ENCODE measurements at regions not wholly inside any gene's neighbourhood (a gene's known extent, or its start where the extent isn't known, plus 50 kb on each side); places are given as distances from the start of the nearest gene placed in this dataset.
"Not testable (repeated sequence)": the region's sequence is repeated elsewhere in the genome, so short reads cannot be mapped to it uniquely, and the experiment has no call there.

GRCh38 chr5:174522480-174523260 lies 201.7 kb upstream of the MSX2 start:
- no peak overlapping the region for H3K27ac ChIP-seq
- no peak overlapping the region for H3K4me3 ChIP-seq

- no peak overlapping the region for H3K4me3 ChIP-seq
These were observed 200.9 kb upstream of the MSX2 start for GRCh38 chr5:174523311-174524071.

GRCh38 chr5:174524351-174524750 lies 200.0 kb upstream of the MSX2 start:
- H3K27ac ChIP-seq, result no peak overlapping the region
- no peak overlapping the region for H3K4me3 ChIP-seq

More at GRCh38 chr5:174523311-174524071, 200.9 kb upstream of the MSX2 start:
- H3K27ac ChIP-seq, result no peak overlapping the region

DNA sequence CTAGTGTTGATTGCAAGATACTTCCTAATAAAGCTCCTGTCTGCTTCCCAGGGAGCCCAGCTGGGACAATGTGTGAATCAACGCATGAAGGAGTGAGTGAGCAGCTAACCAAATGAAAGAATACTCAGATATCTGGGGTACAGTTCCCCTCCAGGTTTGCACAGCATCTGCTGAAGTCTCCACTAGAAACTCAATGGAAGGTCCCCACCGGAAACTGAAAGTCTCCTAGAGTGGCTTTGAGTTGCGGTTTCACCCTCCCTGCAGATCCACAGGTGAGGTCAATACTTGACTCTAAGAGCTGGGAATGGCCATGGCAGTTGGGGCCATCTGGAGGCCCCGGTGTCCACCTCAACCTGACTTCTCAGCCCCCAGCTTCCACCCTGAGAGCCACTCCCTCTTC lies 198.2 kb upstream of the MSX2 start:
- Histone ChIP-seq H3K4me3 (no peak overlapping the region), H3K27ac (no peak overlapping the region)

DNA sequence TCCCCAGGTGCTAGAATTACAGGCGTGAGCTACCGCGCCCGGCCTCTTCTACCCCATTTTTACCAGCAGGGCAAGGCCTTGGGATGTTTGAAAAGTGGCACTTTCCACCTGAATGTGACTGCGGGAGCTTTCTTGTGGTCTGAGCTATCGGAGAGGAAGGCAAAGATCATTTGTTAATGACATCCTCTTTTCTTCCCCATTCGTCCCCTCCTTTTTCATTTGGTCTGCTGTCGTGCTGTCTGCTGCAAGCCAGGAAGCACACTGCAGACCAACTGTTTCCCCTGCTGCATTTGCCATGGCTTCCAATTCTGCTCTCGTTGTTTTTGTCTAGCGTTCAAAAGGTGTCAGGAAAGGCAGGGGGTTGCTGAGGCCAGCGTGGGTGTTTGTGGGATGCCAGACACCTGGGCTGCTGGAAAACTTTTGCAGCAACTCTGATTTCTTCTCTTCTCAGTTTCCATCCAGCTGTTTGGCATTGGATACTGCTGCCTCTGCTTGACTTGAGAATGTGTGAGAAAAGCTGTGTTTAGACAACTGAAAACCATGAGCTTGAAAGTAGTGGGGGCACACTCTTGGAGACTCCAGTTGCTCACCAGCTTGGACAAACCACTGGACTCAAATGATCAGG lies 196.4 kb upstream of the MSX2 start:
- Histone ChIP-seq H3K27ac (no peak overlapping the region), H3K4me3 (no peak overlapping the region)

GRCh38 chr5:174528821-174529544 lies 195.4 kb upstream of the MSX2 start:
- H3K4me3 ChIP-seq, result no peak overlapping the region
- no peak overlapping the region for H3K27ac ChIP-seq

DNA sequence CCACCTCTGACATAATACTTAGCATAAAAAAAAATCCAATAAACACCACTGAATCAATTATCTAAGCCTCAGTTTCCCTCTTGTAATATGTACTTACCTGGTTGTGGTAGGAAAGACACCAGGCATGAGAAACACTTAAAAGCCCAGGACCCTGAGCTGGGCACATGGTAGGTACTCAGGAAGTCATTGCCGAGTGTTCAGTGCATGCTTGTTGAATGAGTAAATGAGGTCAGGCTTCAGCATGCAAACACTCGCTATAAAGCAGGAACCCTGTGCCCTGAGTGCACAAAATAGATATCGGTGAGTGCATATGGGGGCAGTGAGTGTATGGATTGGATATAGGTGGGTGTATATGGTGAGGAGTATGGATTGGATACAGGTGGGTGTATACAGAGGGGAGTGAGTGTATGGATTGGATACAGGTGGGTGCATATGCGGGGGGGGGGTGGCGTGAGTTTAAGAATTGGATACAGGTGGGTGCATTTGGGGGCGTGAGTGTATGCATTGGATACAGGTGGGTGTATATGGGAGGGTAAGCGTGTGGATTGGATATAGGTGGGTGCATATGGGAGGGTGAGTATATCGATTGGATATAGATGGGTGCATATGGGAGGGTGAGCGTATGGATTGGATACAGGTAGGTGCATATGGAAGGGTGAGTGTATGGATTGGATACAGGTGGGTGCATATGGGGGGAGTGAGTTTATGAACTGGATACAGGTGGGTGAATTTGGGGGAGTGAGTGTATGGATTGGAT lies 194.3 kb upstream of the MSX2 start:
- Histone ChIP-seq H3K4me3 (no peak overlapping the region), H3K27ac (no peak overlapping the region)

- Histone ChIP-seq H3K4me3 (no peak overlapping the region), H3K27ac (peak overlapping the region in 4 of 21 experiments; percentile 3 to 46 (median 22))
These were observed 192.6 kb upstream of the MSX2 start for GRCh38 chr5:174531782-174532191.

GRCh38 chr5:174532455-174533453 lies 191.6 kb upstream of the MSX2 start:
- Histone ChIP-seq H3K27ac (peak overlapping the region in 7 of 21 experiments; percentile 0 to 46 (median 18)), H3K4me3 (no peak overlapping the region)

- peak overlapping the region in 2 of 21 experiments; percentile 0 to 46 for H3K27ac ChIP-seq
- H3K4me3 ChIP-seq, result no peak overlapping the region
These were observed 190.6 kb upstream of the MSX2 start for GRCh38 chr5:174533751-174534241.

DNA sequence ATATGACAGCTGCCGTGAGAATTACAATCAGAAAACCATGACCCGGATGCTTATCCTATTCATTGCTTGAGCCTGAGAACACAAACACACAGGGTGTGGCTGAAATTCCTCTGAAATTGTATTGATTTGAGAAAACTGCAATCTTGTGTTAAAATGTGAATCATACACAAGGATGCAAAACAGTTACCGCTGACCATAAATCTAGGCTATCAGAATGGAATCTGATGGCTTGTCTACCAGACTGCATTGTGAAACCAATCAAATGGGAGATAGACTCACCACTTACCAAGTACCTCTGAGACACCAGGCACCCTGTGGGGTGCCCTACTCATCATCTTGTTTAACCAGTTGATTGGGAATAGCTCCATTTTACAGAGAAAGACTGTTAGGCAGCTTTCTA lies 188.7 kb upstream of the MSX2 start:
- Histone ChIP-seq H3K4me3 (no peak overlapping the region), H3K27ac (no peak overlapping the region)

GRCh38 chr5:174539823-174540222 lies 184.6 kb upstream of the MSX2 start:
- not testable (repeated sequence) for H3K27ac ChIP-seq, H3K4me3 ChIP-seq

DNA sequence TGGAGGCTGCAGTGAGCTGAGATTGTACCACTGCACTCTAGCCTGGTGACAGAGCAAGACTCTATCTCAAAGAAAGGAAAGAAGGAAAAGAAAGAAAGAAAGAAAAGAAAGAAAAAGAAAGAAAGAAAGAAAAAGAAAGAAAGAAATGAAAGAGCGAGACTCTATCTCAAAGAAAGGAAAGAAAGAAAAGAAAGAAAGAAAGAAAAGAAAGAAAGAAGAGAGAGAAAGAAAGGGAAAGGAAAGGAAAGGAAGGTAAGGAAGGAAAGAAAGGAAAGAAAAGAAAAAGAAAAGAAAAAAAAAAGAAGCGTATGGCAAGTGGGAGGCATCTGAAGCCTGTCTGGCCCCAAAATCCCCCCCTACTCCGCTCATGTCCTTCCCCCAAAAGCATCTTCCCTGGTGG lies 182.3 kb upstream of the MSX2 start:
- H3K4me3 ChIP-seq, result no peak overlapping the region

DNA sequence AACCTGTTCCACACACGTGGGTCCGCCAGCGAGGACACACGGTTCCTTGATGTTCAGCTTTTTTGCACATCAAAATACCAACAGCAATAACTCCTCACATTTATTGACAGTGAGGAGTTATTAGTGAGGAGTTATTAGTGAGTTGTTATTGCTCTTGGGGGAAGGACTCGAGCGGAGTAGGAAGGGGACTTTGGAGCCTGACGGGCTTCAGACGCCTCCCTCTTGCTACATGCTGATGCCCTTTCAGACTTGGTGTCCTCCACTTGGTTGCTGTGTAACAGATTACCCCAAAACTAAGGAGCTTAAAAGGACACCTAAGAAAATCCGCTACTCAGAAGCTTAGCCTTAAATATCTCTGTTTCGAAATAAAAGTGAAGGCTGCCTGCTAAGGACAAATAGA lies 181.9 kb upstream of the MSX2 start:
- H3K27ac ChIP-seq, result no peak overlapping the region
- H3K4me3 ChIP-seq, result no peak overlapping the region

More for the DNA sequence above, 182.3 kb upstream of the MSX2 start:
- no peak overlapping the region for H3K27ac ChIP-seq

DNA sequence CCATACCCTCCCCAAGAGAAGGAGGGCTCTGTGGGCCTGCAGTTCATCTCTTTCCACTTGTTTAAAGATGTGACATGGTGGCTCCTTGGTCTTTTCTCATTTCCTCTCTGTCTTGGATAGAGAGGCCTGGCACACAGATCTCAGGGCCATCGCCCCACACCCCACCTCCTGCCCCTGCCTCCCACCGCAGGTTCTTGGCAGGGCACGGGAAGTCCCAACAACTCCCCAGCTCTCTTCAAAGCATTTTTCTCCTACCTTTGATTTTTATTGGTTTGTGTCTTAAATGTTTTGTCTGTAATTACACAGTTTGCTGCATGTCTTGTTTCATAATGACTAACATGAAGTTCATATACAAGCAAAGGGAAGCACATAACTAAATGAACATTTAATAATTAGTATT lies 178.5 kb upstream of the MSX2 start:
- H3K4me3 ChIP-seq, result no peak overlapping the region

GRCh38 chr5:174547814-174548213 lies 176.6 kb upstream of the MSX2 start:
- Histone ChIP-seq H3K4me3 (no peak overlapping the region), H3K27ac (no peak overlapping the region)

More for the DNA sequence above, 178.5 kb upstream of the MSX2 start:
- no peak overlapping the region for H3K27ac ChIP-seq

DNA sequence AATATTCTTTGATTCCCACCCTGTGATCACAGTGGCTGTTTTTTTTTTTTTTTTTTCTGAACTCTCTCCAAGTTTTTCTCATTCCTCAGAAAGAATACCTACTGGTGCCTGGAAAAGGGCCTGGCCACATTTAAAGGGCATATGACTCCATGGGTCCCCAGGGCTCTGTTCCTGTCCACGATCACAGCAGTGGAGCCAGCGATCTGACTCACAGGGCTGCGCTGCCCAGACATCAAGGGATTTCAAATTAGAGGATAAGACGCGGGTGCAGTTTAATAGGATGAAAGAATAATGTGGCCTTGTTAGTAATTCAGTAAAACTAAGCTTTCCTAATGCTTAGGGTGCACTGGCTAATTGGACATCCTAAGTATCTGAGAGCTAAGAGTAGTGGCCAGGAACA lies 175.1 kb upstream of the MSX2 start:
- H3K27ac ChIP-seq, result no peak overlapping the region
- H3K4me3 ChIP-seq, result no peak overlapping the region

DNA sequence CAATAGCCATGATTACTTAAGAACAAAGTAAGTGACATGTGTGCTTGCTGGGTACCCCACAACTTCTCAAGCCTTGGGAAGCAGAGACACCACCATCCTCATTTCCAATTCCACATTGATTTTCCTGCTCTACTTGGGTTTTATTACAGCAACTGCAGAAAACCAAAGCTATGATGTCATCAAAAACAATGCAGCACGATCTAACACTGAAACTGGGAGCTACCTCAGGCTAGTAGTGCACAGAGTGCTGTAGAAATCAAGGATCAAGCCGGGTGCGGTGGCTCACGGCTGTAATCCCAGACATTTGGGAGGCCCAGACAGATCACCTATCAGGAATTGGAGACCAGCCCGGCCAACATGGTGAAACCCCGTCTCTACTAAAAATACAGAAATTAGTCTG lies 174.4 kb upstream of the MSX2 start:
- Histone ChIP-seq H3K4me3 (no peak overlapping the region), H3K27ac (no peak overlapping the region)
